ENCODE measurements at regions not wholly inside any gene's neighbourhood (a gene's known extent, or its start where the extent isn't known, plus 50 kb on each side); places are given as distances from the start of the nearest gene placed in this dataset.

DNA sequence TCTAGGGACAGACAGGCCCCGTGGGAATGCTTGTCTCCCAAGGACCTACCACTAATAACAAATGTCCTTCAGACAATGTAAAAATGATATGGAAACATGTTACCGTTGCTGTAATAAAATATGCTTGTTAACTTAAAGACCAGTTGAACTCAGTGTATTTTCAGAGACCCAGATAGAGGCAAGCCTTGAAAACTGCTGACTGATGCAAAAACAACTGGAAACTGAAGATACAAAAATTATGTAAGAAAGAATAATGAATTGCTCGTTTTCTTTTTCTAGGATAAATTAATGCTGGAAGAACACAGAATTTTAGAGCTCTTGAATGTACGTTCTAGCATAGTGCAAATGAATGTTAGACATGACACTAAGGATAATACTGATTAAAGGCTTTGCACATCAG lies 311.5 kb upstream of the MAN1A1 start:
- no peak for DNase-seq (ENCODE audit: low read depth in 3 of 3)

GRCh38 chr6:119658917-119659316 lies 309.4 kb upstream of the MAN1A1 start:
- no peak for DNase-seq (ENCODE audit: low read depth in 3 of 3)

GRCh38 chr6:119655124-119655523 lies 305.6 kb upstream of the MAN1A1 start:
- DNase-seq (ENCODE audit: low read depth in 3 of 3), result no peak

DNA sequence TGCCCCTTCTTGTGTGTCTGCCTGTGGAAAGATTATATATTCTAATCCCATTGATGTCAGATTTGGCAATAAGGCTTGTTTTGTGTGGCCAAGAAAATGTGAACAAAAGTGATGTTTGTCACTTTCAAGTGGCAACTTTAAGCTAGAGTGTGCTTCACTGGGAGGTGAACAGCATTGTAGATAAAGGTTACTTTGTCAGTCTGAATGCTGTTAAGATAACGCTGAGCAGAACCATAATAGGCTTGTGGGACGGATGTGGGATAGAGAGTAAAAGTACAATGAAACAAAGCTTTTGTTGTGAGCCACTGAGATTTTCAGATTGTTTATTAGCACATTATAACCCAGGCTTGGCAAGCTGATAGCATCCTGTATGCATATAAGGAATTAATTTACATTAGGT lies 303.8 kb upstream of the MAN1A1 start:
- no peak for DNase-seq (ENCODE audit: low read depth in 3 of 3)

- DNase-seq (ENCODE audit: low read depth in 3 of 3), result no peak
Observed at GRCh38 chr6:119649531-119649930, 300.0 kb upstream of the MAN1A1 start.

- no peak for DNase-seq (ENCODE audit: low read depth in 3 of 3)
Observed at GRCh38 chr6:119647309-119647708, 297.7 kb upstream of the MAN1A1 start.

DNA sequence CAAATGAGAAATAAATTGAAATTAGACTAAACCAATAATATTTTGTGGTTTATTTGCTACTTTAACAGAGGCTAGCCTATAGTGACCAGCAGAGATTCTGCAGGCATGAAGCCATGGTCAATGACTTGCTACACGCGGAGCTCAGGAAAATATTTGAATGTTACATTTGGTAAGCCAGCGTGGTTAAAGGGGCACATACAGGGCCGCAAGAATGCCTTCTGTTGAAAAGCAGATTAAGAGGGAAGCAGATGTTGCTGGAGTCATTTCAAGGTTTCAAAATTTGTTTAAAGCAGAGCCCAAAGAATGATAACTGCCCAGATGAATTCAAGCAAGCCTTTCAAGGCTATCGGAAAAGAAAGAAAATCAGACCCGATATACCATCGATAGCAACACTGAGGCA lies 294.3 kb upstream of the MAN1A1 start:
- DNase-seq (ENCODE audit: low read depth in 3 of 3), result no peak

DNA sequence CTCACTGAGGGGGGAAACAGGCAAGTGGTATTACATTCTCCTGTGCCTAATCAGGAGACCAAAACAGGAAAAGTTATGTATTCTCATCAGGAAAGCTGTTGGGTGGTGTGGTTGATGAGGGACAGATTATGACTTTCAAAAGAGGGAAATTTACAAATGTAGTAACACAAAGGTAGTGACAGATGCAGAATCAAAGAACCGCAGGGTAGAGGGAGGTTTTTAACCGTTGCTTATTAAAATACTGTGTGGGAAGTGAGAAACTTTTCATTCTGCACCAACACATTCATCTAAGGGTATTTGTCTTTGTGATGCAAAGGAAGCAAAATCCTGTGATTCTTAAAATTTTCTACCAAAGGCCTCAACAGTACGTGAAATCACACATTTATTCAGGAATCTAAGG lies 288.2 kb upstream of the MAN1A1 start:
- DNase-seq (ENCODE audit: low read depth in 3 of 3), result no peak

GRCh38 chr6:119636060-119636459 lies 286.5 kb upstream of the MAN1A1 start:
- DNase-seq (ENCODE audit: low read depth in 3 of 3), result no peak

DNA sequence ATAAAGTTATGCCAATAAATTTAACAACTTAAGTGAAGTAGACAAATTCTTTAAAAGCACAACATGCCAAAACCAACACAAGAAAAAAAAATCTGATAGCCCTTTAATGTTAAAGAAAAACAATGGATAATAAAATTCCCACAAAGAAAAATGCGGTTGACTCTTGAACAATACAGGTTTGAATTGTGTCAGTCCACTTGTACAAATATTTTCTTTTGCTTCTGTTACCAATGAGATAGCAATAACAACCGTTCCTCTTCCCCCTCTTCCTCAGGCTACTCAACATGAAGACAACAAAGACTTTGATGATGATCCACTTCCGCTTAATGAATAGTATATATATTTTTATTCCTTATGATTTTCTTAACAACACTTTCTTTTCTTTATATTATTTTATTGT lies 283.9 kb upstream of the MAN1A1 start:
- no peak for DNase-seq (ENCODE audit: low read depth in 3 of 3)

GRCh38 chr6:119630561-119631192 lies 281.1 kb upstream of the MAN1A1 start:
- no peak for DNase-seq (ENCODE audit: low read depth in 3 of 3)

DNA sequence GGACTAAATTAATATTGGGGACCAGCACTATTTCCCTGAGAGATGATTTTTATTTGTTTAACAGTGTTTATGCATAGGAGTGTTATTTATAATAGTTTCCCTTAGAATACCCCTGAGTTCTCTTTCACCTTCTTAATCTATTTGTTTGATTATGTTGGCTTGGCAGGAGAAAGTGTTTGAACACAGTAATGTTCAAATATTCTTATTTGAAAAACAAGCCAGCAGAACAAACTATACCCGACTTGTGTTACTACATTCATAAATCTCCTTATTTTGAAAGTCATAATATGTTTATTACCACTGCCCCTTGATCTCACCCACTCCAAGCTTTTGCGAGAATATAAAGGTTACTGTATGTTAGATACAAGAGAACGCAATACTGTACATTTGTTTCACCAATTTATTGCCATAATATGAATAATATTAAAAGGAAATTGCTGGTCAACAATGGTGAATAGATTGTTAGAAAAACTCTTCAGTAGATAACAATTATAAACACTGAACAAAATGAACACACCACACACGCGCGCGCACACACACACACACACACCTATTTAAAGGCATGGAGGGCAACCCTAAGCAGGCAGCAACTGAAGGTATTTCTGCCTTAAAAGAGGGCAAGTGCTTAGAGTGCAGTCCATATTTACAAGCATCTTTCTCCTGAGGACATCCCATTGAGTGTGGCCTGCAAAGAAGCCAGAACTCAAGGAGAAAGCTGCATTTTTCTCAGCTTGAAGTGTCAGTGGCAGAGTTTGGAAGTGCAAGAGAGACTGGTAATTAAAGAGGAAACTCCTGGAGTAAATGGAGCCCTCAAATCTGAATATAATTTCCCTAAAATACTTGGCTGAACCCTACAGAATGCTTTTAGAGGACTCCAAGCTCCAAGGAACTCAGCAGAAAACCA lies 279.4 kb upstream of the MAN1A1 start:
- no peak for DNase-seq (ENCODE audit: low read depth in 3 of 3)

GRCh38 chr6:119627908-119628669 lies 278.5 kb upstream of the MAN1A1 start:
- no peak for DNase-seq (ENCODE audit: low read depth in 3 of 3)

- DNase-seq (ENCODE audit: low read depth in 3 of 3), result no peak
Observed at GRCh38 chr6:119626884-119627619, 277.5 kb upstream of the MAN1A1 start.

DNA sequence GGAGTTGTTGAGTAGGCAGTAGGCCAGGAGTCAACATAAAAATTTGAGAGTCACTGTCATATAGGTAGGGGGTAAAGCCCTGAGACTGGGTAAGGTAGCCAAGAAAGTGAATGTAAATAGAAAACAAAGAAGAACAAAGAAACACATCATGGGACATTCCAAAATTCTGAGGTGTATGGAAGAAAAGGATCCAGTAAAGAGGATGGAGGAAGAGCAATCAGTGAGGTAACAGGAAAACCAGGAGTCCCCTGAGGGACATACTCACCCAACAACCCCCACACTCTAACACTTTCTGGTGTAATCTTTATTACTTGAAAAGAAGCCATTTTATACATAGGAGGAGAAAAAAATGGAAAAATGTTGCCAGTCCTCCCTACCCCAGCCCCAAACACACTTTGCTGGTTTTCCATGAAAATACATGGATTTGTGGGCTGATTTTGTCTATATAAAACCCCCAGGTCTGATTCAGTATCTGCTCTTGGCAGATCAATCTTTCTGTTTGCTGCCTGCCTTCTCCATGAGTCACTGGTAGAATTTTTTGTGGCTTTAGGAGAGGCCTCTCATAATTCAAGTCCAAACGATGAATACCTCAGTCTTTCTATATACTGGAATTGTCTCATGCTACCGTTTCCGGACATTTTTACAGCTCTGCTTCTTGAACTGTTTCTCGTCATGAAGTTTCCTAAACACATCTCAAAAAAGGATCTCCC lies 271.4 kb upstream of the MAN1A1 start:
- DNase-seq (ENCODE audit: low read depth in 3 of 3), result no peak

- no peak for DNase-seq (ENCODE audit: low read depth in 3 of 3)
Observed at GRCh38 chr6:119614138-119614537, 264.6 kb upstream of the MAN1A1 start.

DNA sequence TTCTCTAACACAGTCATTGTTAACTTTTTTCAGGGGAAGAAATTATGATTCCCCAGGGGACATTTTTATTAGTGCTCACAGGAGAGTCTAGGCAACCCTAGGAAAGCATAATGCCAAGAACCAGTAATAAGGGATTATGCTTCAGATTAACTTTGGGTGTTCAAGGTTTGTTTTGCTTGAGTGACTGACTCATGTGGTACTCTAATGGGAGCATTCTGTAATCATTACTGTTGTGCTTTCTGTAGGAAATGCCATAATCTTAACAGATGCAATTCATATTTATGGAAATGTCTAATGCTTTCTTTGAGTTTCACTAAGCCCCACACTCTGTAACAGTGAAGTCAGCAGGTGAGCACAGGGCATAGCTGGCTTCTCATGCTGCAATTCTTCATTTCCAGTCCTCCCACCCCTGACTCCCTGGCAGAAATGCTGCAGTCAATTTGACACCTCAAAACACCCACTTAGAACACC lies 263.4 kb upstream of the MAN1A1 start:
- no peak for DNase-seq (ENCODE audit: low read depth in 3 of 3)

- DNase-seq (ENCODE audit: low read depth in 3 of 3), result no peak
Observed at GRCh38 chr6:119612176-119612891, 262.8 kb upstream of the MAN1A1 start.

DNA sequence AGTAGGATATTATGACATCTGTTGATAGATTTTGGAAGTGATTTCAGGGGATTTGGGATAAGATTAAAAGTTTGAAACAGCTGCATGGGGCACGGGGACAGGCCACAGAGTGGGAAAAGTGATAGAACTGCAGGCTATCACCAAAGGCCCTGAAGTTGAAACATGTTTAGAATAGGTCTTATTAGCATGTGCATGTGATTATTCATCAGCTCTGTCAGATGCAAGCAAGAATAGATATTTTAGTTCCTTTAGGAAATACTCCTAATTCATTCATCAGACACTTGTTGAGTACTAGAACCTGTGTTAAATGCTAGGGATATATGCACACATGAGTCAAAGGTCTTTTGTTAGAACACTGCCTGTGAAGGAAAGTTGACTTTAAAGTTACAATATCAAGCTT lies 261.2 kb upstream of the MAN1A1 start:
- DNase-seq (ENCODE audit: low read depth in 3 of 3), result no peak

DNA sequence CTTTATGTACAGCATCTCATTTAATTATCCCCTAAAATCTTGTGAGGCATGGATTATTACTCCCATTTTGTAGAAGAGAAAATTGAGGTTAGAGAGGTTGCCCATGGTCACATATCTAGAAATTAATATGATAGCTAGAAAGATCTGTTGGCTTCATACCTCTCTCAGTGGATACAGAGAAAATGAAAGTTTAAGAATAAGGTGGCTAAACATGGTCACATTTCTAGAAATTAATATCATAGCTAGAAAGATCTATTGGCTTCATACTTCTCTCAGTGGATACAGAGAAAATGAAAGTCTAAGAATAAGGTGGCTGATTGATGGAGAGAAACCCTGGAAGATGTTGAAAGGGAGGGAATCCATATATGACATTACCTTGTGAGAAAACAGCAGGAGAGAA lies 260.7 kb upstream of the MAN1A1 start:
- DNase-seq (ENCODE audit: low read depth in 3 of 3), result no peak

Data from stimulated activated CD4-positive, alpha-beta T cell treated with anti-CD3 and anti-CD28 coated beads, TNF-alpha, amount 100 ng/mL, for 48 hours (primary cell).